Neural cell (in vitro differentiated cells): ENCODE measurements at regions not wholly inside any gene's neighbourhood (a gene's known extent, or its start where the extent isn't known, plus 50 kb on each side); places are given as distances from the start of the nearest gene placed in this dataset.

Experiments
- CTCF ChIP-seq: fragments of 450-650 bp; IDR thresholded peaks from 2 replicates; pipeline ENCODE4 v1.5.1; 2014; ENCODE audit warnings: antibody characterized with exemption, mild to moderate bottlenecking, moderate library complexity; ENCODE audit not compliant: poor library complexity, severe bottlenecking
- MXI1 ChIP-seq: fragments of 450-650 bp; conservative IDR thresholded peaks from 2 replicates; pipeline ENCODE4 v1.6.1; 2014; ENCODE audit warnings: antibody characterized with exemption, mild to moderate bottlenecking; ENCODE audit not compliant: poor library complexity, severe bottlenecking

DNA sequence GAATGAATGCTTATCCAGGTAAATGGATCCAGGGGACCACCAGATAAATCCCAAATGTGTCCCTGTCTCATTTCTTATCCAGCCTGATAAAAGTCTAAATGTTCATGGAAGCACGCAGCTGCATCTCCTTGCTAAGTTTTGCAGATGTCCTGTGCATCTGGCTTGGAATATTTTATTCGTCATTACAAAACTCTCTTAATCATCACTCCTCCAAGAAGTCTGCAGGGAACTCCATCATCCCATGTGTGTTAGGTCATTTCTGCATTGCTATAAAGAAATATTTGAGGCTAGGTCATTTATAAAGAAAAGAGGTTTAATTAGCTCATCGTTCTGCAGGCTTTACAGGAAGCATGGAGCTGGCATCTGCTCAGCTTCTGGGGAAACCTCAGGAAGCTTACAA, 297.2 kb downstream of the HS3ST1 start:
- TF ChIP-seq CTCF (no peak), MXI1 (no peak)
